Middle frontal gyrus (tissue), 1 donor: ENCODE measurements at regions not wholly inside any gene's neighbourhood (a gene's known extent, or its start where the extent isn't known, plus 50 kb on each side); places are given as distances from the start of the nearest gene placed in this dataset.
"Not testable (repeated sequence)": the region's sequence is repeated elsewhere in the genome, so short reads cannot be mapped to it uniquely, and the experiment has no call there.

ENCODE experiments used
- DNase-seq: peaks from one replicate; pipeline ENCODE4 v3.0.0-alpha.2; 2015; ENCODE audit warnings: low spot score; ENCODE audit errors: extremely low spot score

GRCh38 chr11:92424281-92424680 is 199.7 kb downstream of the FAT3 start:
- DNase-seq = no peak

- no peak for DNase-seq
These were observed 200.5 kb downstream of the FAT3 start for GRCh38 chr11:92425127-92425526.

- DNase-seq = no peak
These were observed 207.9 kb downstream of the FAT3 start for GRCh38 chr11:92432515-92432914.

- DNase-seq = no peak
These were observed 211.7 kb downstream of the FAT3 start for GRCh38 chr11:92436034-92436920.

- no peak for DNase-seq
These were observed 214.5 kb downstream of the FAT3 start for GRCh38 chr11:92439133-92439532.

GRCh38 chr11:92440701-92441442 is 216.3 kb downstream of the FAT3 start:
- DNase-seq = no peak

- no peak for DNase-seq
These were observed 216.8 kb downstream of the FAT3 start for GRCh38 chr11:92441443-92441726.

GRCh38 chr11:92443199-92443598 is 218.6 kb downstream of the FAT3 start:
- DNase-seq = no peak

GRCh38 chr11:92447586-92447985 is 223.0 kb downstream of the FAT3 start:
- DNase-seq = no peak

- no peak for DNase-seq
These were observed 224.6 kb downstream of the FAT3 start for GRCh38 chr11:92449222-92449621.

- DNase-seq = no peak
These were observed 225.2 kb downstream of the FAT3 start for GRCh38 chr11:92449780-92450179.

GRCh38 chr11:92451063-92451462 is 226.4 kb downstream of the FAT3 start:
- no peak for DNase-seq

GRCh38 chr11:92453055-92453454 is 228.4 kb downstream of the FAT3 start:
- no peak for DNase-seq

- no peak for DNase-seq
These were observed 230.7 kb downstream of the FAT3 start for GRCh38 chr11:92455210-92455790.

GRCh38 chr11:92457250-92457649 is 232.6 kb downstream of the FAT3 start:
- DNase-seq = no peak

- no peak for DNase-seq
These were observed 233.9 kb downstream of the FAT3 start for GRCh38 chr11:92458486-92458885.

GRCh38 chr11:92460213-92460612 is 235.6 kb downstream of the FAT3 start:
- no peak for DNase-seq

- DNase-seq = no peak
These were observed 236.8 kb downstream of the FAT3 start for GRCh38 chr11:92461447-92461846.

- DNase-seq = no peak
These were observed 238.2 kb downstream of the FAT3 start for GRCh38 chr11:92462821-92463220.

- no peak for DNase-seq
These were observed 240.2 kb downstream of the FAT3 start for GRCh38 chr11:92464822-92465221.

GRCh38 chr11:92465410-92465809 is 240.8 kb downstream of the FAT3 start:
- not testable (repeated sequence) for DNase-seq

- DNase-seq = no peak
These were observed 249.1 kb downstream of the FAT3 start for GRCh38 chr11:92473736-92474135.
